ENCODE measurements at regions not wholly inside any gene's neighbourhood (a gene's known extent, or its start where the extent isn't known, plus 50 kb on each side); places are given as distances from the start of the nearest gene placed in this dataset.

- Histone ChIP-seq H3K4me1 (ENCODE audit: control insufficient read depth in 5 of 5, insufficient read depth in 5 of 5, low read length in 5 of 5) (no peaks in the 10 kb centered on the region), H3K27me3 (ENCODE audit: control insufficient read depth in 3 of 3, insufficient read depth in 3 of 3, low read length in 2 of 3) (no peaks in the 10 kb centered on the region), H3K36me3 (ENCODE audit: control insufficient read depth in 4 of 4, insufficient read depth in 4 of 4, low read length in 4 of 4) (no peaks in the 10 kb centered on the region), H3K27ac (ENCODE audit: low read depth in 1 of 2, low read length in 1 of 2) (no peak overlapping the region), H3K9me3 (ENCODE audit: control insufficient read depth in 4 of 4, insufficient read depth in 3 of 4, low read length in 3 of 4) (no peaks in the 10 kb centered on the region), H3K4me3 (no peak overlapping the region), H3K9ac (ENCODE audit: insufficient read depth in 1 of 2, low read length in 2 of 2) (no peak overlapping the region)
- ATAC-seq (ENCODE audit: insufficient read depth, low FRiP score) = no peak
- DNase-seq = peak in 1 of 3 donors; percentile 1
- 7 to 9% methylated on average over 3 of the region's 3 CpGs for WGBS, 2 donors
- no peak for TF ChIP-seq CTCF (IDR thresholded peaks at IDR 0.05; ENCODE audit: control extremely low read depth, extremely low read depth)
These were observed 204.2 kb upstream of the ASCC3 start for GRCh38 chr6:101085327-101085726.

GRCh38 chr6:101086473-101086872 lies 205.3 kb upstream of the ASCC3 start:
- no peak overlapping the region for H3K4me3 ChIP-seq
- peaks cover 0 to under 1% (median 0%) of the 10 kb centered on the region in 4 donors for H3K9me3 ChIP-seq (ENCODE audit: control insufficient read depth in 4 of 4, insufficient read depth in 3 of 4, low read length in 3 of 4)
- TF ChIP-seq CTCF (IDR thresholded peaks at IDR 0.05; ENCODE audit: control extremely low read depth, extremely low read depth) = no peak
- no peaks in the 10 kb centered on the region for H3K27me3 ChIP-seq (ENCODE audit: control insufficient read depth in 3 of 3, insufficient read depth in 3 of 3, low read length in 2 of 3)
- H3K4me1 ChIP-seq (ENCODE audit: control insufficient read depth in 5 of 5, insufficient read depth in 5 of 5, low read length in 5 of 5) = no peaks in the 10 kb centered on the region
- 25 to 28% methylated on average over 1 of the region's 1 CpG for WGBS, 2 donors
- no peak overlapping the region for H3K27ac ChIP-seq (ENCODE audit: low read depth in 1 of 2, low read length in 1 of 2)
- DNase-seq (no peak), ATAC-seq (ENCODE audit: insufficient read depth, low FRiP score) (no peak)
- H3K9ac ChIP-seq (ENCODE audit: insufficient read depth in 1 of 2, low read length in 2 of 2) = no peak overlapping the region
- no peaks in the 10 kb centered on the region for H3K36me3 ChIP-seq (ENCODE audit: control insufficient read depth in 4 of 4, insufficient read depth in 4 of 4, low read length in 4 of 4)

- DNase-seq (no peak), ATAC-seq (ENCODE audit: insufficient read depth, low FRiP score) (no peak)
- no peak for TF ChIP-seq CTCF (IDR thresholded peaks at IDR 0.05; ENCODE audit: control extremely low read depth, extremely low read depth)
- no peak overlapping the region for H3K9ac ChIP-seq (ENCODE audit: insufficient read depth in 1 of 2, low read length in 2 of 2)
- no peak overlapping the region for H3K27ac ChIP-seq (ENCODE audit: low read depth in 1 of 2, low read length in 1 of 2)
- H3K9me3 ChIP-seq (ENCODE audit: control insufficient read depth in 4 of 4, insufficient read depth in 3 of 4, low read length in 3 of 4) = peaks cover 0 to 9% (median 3%) of the 10 kb centered on the region in 4 donors
- H3K4me1 ChIP-seq (ENCODE audit: control insufficient read depth in 5 of 5, insufficient read depth in 5 of 5, low read length in 5 of 5) = no peaks in the 10 kb centered on the region
- WGBS, 2 donors = 71 to 78% methylated on average over 2 of the region's 2 CpGs
- H3K36me3 ChIP-seq (ENCODE audit: control insufficient read depth in 4 of 4, insufficient read depth in 4 of 4, low read length in 4 of 4) = no peaks in the 10 kb centered on the region
- no peaks in the 10 kb centered on the region for H3K27me3 ChIP-seq (ENCODE audit: control insufficient read depth in 3 of 3, insufficient read depth in 3 of 3, low read length in 2 of 3)
- no peak overlapping the region for H3K4me3 ChIP-seq
These were observed 207.5 kb upstream of the ASCC3 start for GRCh38 chr6:101088594-101088993.

- Histone ChIP-seq H3K9ac (ENCODE audit: insufficient read depth in 1 of 2, low read length in 2 of 2) (no peak overlapping the region), H3K27me3 (ENCODE audit: control insufficient read depth in 3 of 3, insufficient read depth in 3 of 3, low read length in 2 of 3) (no peaks in the 10 kb centered on the region), H3K9me3 (ENCODE audit: control insufficient read depth in 4 of 4, insufficient read depth in 3 of 4, low read length in 3 of 4) (peaks cover 0 to 9% (median 3%) of the 10 kb centered on the region in 4 donors), H3K4me3 (no peak overlapping the region), H3K36me3 (ENCODE audit: control insufficient read depth in 4 of 4, insufficient read depth in 4 of 4, low read length in 4 of 4) (no peaks in the 10 kb centered on the region), H3K27ac (ENCODE audit: low read depth in 1 of 2, low read length in 1 of 2) (no peak overlapping the region), H3K4me1 (ENCODE audit: control insufficient read depth in 5 of 5, insufficient read depth in 5 of 5, low read length in 5 of 5) (no peaks in the 10 kb centered on the region)
- ATAC-seq (ENCODE audit: insufficient read depth, low FRiP score) (no peak), DNase-seq (no peak)
- 79 to 89% methylated on average over 1 of the region's 1 CpG for WGBS, 2 donors
- TF ChIP-seq CTCF (IDR thresholded peaks at IDR 0.05; ENCODE audit: control extremely low read depth, extremely low read depth) = no peak
These were observed 208.5 kb upstream of the ASCC3 start for GRCh38 chr6:101089640-101090039.
